ENCODE measurements at regions not wholly inside any gene's neighbourhood (a gene's known extent, or its start where the extent isn't known, plus 50 kb on each side); places are given as distances from the start of the nearest gene placed in this dataset.
"Not testable (repeated sequence)": the region's sequence is repeated elsewhere in the genome, so short reads cannot be mapped to it uniquely, and the experiment has no call there.

DNA sequence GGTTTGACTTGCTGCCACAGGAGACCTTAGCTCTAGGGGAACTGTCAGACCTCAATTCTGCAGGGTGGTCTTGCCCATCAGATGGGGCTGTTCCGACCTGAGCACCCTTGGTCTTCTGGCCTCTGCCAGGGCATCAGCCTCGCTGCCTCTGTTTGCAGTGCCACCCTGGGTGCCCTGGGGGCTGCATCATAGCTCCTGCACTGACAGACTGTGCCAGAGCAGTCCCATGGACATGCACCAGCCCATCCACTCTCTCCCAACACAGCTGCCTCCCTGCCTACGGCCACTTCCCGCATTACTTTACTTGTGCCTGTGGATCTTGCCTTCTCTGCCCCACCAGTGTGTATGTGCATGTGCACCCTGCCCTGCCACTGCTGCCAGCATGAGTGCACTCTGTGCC, 884.7 kb upstream of the ARRDC3 start:
- in situ Hi-C loops (cut with MboI; ENCODE audit: low sequenced_read_pairs in 4 of 4) = no loop called here
- Histone ChIP-seq H3K27me3 (no peaks in the 10 kb centered on the region), H3K9me3 (no peaks in the 10 kb centered on the region), H3K4me3 (no peak overlapping the region), H3K27ac (no peak overlapping the region), H3K4me1 (no peaks in the 10 kb centered on the region), H3K36me3 (no peaks in the 10 kb centered on the region)
- DNase-seq (no peak), ATAC-seq (no peak)
- intact Hi-C loops (cut with DNase I; ENCODE audit: low total_unique reads) = no loop called here
- TF ChIP-seq CTCF (IDR thresholded peaks at IDR 0.05 in 4 of 5, conservative IDR thresholded peaks at IDR 0.05 in 1 of 5) (no peak), POLR2A (IDR thresholded peaks at IDR 0.05) (no peak)

GRCh38 chr5:92265804-92266203, 882.7 kb upstream of the ARRDC3 start:
- no peaks in the 10 kb centered on the region for H3K9me3 ChIP-seq
- no peak overlapping the region for H3K27ac ChIP-seq
- H3K4me3 ChIP-seq = no peak overlapping the region
- no peaks in the 10 kb centered on the region for H3K27me3 ChIP-seq
- H3K36me3 ChIP-seq = no peaks in the 10 kb centered on the region
- in situ Hi-C loops (cut with MboI; ENCODE audit: low sequenced_read_pairs in 4 of 4) = no loop called here
- ATAC-seq (no peak), DNase-seq (no peak)
- TF ChIP-seq POLR2A (IDR thresholded peaks at IDR 0.05) (no peak), CTCF (IDR thresholded peaks at IDR 0.05 in 4 of 5, conservative IDR thresholded peaks at IDR 0.05 in 1 of 5) (no peak)
- no peaks in the 10 kb centered on the region for H3K4me1 ChIP-seq
- intact Hi-C loops (cut with DNase I; ENCODE audit: low total_unique reads) = no loop called here

DNA sequence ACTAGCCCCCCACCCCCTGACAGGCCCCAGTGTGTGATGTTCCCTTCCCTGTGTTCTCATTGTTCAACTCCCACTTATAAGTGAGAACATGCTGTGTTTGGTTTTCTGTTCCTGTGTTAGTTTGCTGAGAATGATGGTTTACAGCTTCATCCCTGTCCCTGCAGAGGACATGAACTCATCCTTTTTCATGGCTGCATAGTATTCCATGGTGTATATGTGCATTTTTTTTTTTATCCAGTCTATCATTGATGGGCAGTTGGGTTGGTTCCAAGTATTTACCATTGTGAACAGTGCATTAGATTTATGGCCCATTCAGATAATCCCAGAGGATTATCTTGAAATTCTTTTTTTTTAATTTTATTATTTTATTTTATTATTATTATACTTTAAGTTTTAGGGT, 872.5 kb upstream of the ARRDC3 start:
- H3K4me3 ChIP-seq; DNase-seq; H3K36me3 ChIP-seq; in situ Hi-C loops (cut with MboI; ENCODE audit: low sequenced_read_pairs in 4 of 4); ATAC-seq; H3K9me3 ChIP-seq; H3K27ac ChIP-seq; H3K27me3 ChIP-seq; intact Hi-C loops (cut with DNase I; ENCODE audit: low total_unique reads); H3K4me1 ChIP-seq: not testable (repeated sequence)

GRCh38 chr5:92248518-92248917, 865.4 kb upstream of the ARRDC3 start:
- TF ChIP-seq POLR2A (IDR thresholded peaks at IDR 0.05) (no peak), CTCF (IDR thresholded peaks at IDR 0.05 in 4 of 5, conservative IDR thresholded peaks at IDR 0.05 in 1 of 5) (no peak)
- Histone ChIP-seq H3K27ac (no peak overlapping the region), H3K4me1 (no peaks in the 10 kb centered on the region), H3K36me3 (no peaks in the 10 kb centered on the region), H3K4me3 (no peak overlapping the region), H3K9me3 (no peaks in the 10 kb centered on the region), H3K27me3 (no peaks in the 10 kb centered on the region)
- DNase-seq = no peak
- in situ Hi-C loops (cut with MboI; ENCODE audit: low sequenced_read_pairs in 4 of 4) = no loop called here
- intact Hi-C loops (cut with DNase I; ENCODE audit: low total_unique reads) = no loop called here
- ATAC-seq = no peak

- H3K27ac ChIP-seq = no peak overlapping the region
- intact Hi-C loops (cut with DNase I; ENCODE audit: low total_unique reads) (no loop called here), in situ Hi-C loops (cut with MboI; ENCODE audit: low sequenced_read_pairs in 4 of 4) (no loop called here)
- no peaks in the 10 kb centered on the region for H3K4me1 ChIP-seq
- H3K4me3 ChIP-seq = no peak overlapping the region
- TF ChIP-seq CTCF (IDR thresholded peaks at IDR 0.05 in 4 of 5, conservative IDR thresholded peaks at IDR 0.05 in 1 of 5) (no peak), POLR2A (IDR thresholded peaks at IDR 0.05) (no peak)
- no peaks in the 10 kb centered on the region for H3K27me3 ChIP-seq
- no peaks in the 10 kb centered on the region for H3K9me3 ChIP-seq
- DNase-seq (no peak), ATAC-seq (no peak)
- H3K36me3 ChIP-seq = no peaks in the 10 kb centered on the region
Observed at GRCh38 chr5:92242170-92242569, 859.1 kb upstream of the ARRDC3 start.
